H1 (cell line): ENCODE measurements at regions not wholly inside any gene's neighbourhood (a gene's known extent, or its start where the extent isn't known, plus 50 kb on each side); places are given as distances from the start of the nearest gene placed in this dataset.

Experiments
- ATF3 ChIP-seq: IDR thresholded peaks from 2 replicates; pipeline ENCODE4 v1.6.1; 2011; ENCODE audit warnings: low read depth, mild to moderate bottlenecking, low read length; ENCODE audit not compliant: insufficient read depth
- CHD7 ChIP-seq: fragments of 300-600 bp; sonication (generic); IDR thresholded peaks from 2 replicates; pipeline ENCODE4 v1.7.1; 2012; ENCODE audit warnings: low read length, moderate library complexity, mild to moderate bottlenecking, inconsistent platforms; ENCODE audit not compliant: insufficient replicate concordance
- CTBP2 ChIP-seq: IDR thresholded peaks from 2 replicates; pipeline ENCODE4 v1.7.0; 2011; ENCODE audit warnings: borderline replicate concordance, mild to moderate bottlenecking, moderate library complexity, mixed read lengths, low read length; ENCODE audit not compliant: insufficient read depth, insufficient read length
- FOSL1 ChIP-seq: IDR thresholded peaks from 2 replicates; pipeline ENCODE4 v1.6.1; 2011; ENCODE audit warnings: mild to moderate bottlenecking, low read depth, low read length, moderate library complexity; ENCODE audit not compliant: insufficient read depth
- MAX ChIP-seq: IDR thresholded peaks from 2 replicates; pipeline ENCODE4 v1.6.1; 2012; ENCODE audit warnings: inconsistent platforms
- SRF ChIP-seq: IDR thresholded peaks from 2 replicates; pipeline ENCODE4 v1.6.1; 2011; ENCODE audit warnings: mild to moderate bottlenecking, low read depth, low read length, moderate library complexity
- TAF7 ChIP-seq: optimal IDR thresholded peaks from 2 replicates; pipeline ENCODE3; 2011; ENCODE audit warnings: low read depth, mild to moderate bottlenecking, inconsistent platforms, low read length, moderate library complexity, borderline replicate concordance
- TCF12 ChIP-seq: IDR thresholded peaks from 2 replicates; pipeline ENCODE4 v1.6.1; 2011; ENCODE audit warnings: low read depth, mild to moderate bottlenecking, low read length

GRCh38 chr1:57594002-57594401 is 170.1 kb upstream of the DAB1 start (continued):
- TF ChIP-seq CHD7 (no peak), SRF (no peak), CTBP2 (no peak), MAX (no peak), FOSL1 (no peak), ATF3 (no peak), TCF12 (no peak), TAF7 (no peak)
